ENCODE measurements at regions not wholly inside any gene's neighbourhood (a gene's known extent, or its start where the extent isn't known, plus 50 kb on each side); places are given as distances from the start of the nearest gene placed in this dataset.

DNA sequence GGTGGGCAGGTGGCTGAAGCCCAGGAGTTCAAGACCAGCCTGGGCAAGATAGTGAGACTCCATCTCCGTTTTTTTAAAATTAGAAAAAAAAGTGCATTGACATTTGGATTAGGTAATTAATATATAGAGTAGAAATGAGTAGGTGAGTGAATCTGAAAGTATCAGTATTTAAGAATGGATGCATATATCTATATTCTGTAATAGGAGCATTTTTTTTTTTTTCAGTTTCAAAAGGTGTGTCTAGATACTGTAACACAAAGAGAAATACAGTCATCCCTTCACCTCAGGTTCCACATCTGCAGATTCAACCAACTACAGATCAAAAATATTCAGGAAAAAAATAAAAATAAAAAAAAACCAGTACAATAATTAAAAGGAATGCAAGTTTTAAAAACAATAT is 50.8 kb downstream of the RBM27 start:
- Histone ChIP-seq H3K9ac (ENCODE audit: low read length) (no peak overlapping the region), H3K9me3 (ENCODE audit: control insufficient read depth, insufficient read depth, low read depth, low read length) (no peaks in the 10 kb centered on the region), H3K27ac (ENCODE audit: low read depth, low read length) (no peak overlapping the region), H3K4me3 (ENCODE audit: low read depth, low read length) (no peak overlapping the region), H3K4me1 (ENCODE audit: control insufficient read depth, insufficient read depth, low read length) (no peaks in the 10 kb centered on the region), H3K27me3 (ENCODE audit: control insufficient read depth, insufficient read depth, low read length) (no peaks in the 10 kb centered on the region), H3K36me3 (ENCODE audit: control insufficient read depth, insufficient read depth, low read length) (peaks cover 71% of the 10 kb centered on the region)

DNA sequence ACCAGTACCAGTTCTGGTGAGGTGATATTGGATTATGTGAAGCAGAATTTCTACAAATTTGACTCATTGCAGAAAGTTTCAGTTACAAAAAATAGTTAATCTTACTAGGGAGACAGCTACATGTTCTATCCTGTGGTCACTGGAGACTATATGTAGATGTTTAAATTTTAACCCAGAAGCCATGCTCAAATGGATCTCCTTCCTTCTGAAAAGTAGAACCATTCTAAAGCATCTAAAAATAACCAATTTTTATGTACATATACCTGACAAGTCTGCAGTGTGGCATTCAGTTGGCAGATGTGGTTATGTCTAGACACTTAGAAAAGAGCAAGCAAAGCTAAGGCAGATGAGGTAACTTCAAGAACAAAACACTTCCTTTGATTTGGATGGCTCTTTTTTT is 65.5 kb upstream of the POU4F3 start:
- Histone ChIP-seq H3K36me3 (ENCODE audit: control insufficient read depth, insufficient read depth, low read length) (peaks cover 67% of the 10 kb centered on the region), H3K9ac (ENCODE audit: low read length) (no peak overlapping the region), H3K27me3 (ENCODE audit: control insufficient read depth, insufficient read depth, low read length) (no peaks in the 10 kb centered on the region), H3K9me3 (ENCODE audit: control insufficient read depth, insufficient read depth, low read depth, low read length) (no peaks in the 10 kb centered on the region), H3K27ac (ENCODE audit: low read depth, low read length) (no peak overlapping the region), H3K4me1 (ENCODE audit: control insufficient read depth, insufficient read depth, low read length) (no peaks in the 10 kb centered on the region), H3K4me3 (ENCODE audit: low read depth, low read length) (no peak overlapping the region)

DNA sequence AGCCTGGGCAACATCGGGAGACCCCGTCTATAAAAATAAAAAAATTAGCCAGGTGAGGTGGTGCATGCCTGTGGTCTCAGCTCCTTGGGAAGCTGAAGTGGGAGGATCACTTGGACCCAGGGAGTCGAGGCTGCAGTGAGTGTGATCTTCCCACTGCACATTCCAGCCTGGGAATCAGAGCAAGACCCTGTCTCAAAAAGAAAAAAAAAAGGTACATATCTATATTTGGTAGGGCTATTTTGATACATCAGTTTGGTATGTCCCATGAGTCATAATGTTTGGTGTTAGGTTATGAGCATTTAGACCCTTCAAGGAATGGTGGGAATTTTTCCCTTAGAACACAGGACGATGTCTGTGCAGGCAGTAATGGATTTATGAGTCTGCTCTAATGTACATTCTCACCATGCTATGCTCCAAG is 55.3 kb upstream of the POU4F3 start:
- H3K27me3 ChIP-seq (ENCODE audit: control insufficient read depth, insufficient read depth, low read length) = no peaks in the 10 kb centered on the region
- H3K9me3 ChIP-seq (ENCODE audit: control insufficient read depth, insufficient read depth, low read depth, low read length) = no peaks in the 10 kb centered on the region
- H3K4me3 ChIP-seq (ENCODE audit: low read depth, low read length) = no peak overlapping the region
- H3K4me1 ChIP-seq (ENCODE audit: control insufficient read depth, insufficient read depth, low read length) = no peaks in the 10 kb centered on the region
- peaks cover 73% of the 10 kb centered on the region for H3K36me3 ChIP-seq (ENCODE audit: control insufficient read depth, insufficient read depth, low read length)
- H3K27ac ChIP-seq (ENCODE audit: low read depth, low read length) = no peak overlapping the region
- no peak overlapping the region for H3K9ac ChIP-seq (ENCODE audit: low read length)

DNA sequence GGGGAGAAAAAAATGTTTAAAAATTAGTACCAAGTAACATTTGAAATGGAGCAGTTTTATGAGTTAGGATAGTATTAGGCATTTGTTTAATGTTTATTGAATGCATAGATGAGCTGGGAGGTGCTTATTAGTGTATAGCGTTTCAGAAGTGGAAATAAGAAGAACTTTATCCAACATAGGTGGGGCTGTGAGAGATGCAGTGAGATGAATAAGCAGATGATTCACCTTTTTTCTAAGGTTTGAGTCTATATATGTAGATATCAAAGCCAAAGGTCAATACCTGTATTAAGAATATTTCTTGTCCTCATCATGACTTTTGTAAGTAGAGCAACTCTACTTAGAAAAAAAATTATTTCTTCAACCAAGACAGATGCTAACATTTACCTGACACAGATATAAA is 54.6 kb upstream of the POU4F3 start:
- no peaks in the 10 kb centered on the region for H3K27me3 ChIP-seq (ENCODE audit: control insufficient read depth, insufficient read depth, low read length)
- peaks cover 69% of the 10 kb centered on the region for H3K36me3 ChIP-seq (ENCODE audit: control insufficient read depth, insufficient read depth, low read length)
- H3K9ac ChIP-seq (ENCODE audit: low read length) = no peak overlapping the region
- H3K4me3 ChIP-seq (ENCODE audit: low read depth, low read length) = no peak overlapping the region
- H3K9me3 ChIP-seq (ENCODE audit: control insufficient read depth, insufficient read depth, low read depth, low read length) = no peaks in the 10 kb centered on the region
- no peaks in the 10 kb centered on the region for H3K4me1 ChIP-seq (ENCODE audit: control insufficient read depth, insufficient read depth, low read length)
- no peak overlapping the region for H3K27ac ChIP-seq (ENCODE audit: low read depth, low read length)
